ENCODE measurements at regions not wholly inside any gene's neighbourhood (a gene's known extent, or its start where the extent isn't known, plus 50 kb on each side); places are given as distances from the start of the nearest gene placed in this dataset.

DNA sequence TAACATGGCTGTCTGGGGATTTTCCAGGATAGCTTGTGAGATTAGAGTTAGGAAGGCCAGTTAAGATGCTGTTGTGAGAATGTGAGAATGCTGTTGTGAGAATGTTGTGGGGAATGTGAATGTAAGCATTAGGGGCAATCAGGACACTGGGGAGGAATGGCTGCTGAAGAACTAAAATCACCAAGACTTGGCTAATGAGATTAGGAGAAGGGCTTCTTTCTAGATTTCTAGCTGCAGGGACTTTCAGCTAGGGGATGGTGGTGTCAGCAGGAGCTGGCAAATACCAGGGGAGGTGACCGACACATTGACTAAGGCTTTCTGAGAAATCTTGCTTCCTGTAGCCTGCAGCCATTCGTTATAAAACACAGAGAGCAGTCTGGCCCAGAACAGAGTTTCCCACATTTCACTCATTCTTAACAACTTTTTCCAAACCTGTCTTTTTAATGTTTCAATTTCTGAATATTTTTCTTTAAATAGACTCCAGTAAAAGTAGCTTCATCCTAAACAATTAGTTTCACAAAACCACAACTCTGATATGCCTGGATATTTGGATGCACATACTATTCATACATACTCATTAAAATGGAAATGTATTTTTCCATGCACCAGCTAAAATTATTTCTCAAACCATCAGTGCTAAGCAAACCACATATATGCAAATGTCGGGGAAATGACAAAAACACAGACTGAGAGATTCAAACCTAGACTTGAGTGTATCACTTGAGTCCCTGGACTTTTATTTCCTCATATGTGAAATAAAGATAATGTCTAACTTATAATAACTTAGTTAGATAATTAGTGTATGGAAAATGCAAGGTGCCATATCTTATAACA, 89.3 kb upstream of the TNC start:
- ChIA-PET CTCF (interaction anchor here (0.8 kb wide), 1 partner anchor 553 kb away, joined by 3 read pairs; no protein-coding TSS in a partner anchor), POLR2A (no interaction called here)
- DNase-seq (ENCODE audit: extremely low spot score): no peak
- TF ChIP-seq NFRKB (IDR thresholded peaks at IDR 0.05) (no peak), FOXA1 (IDR thresholded peaks at IDR 0.05) (no peak), FOXM1 (IDR thresholded peaks at IDR 0.05; ENCODE audit: borderline replicate concordance) (no peak), ZNF384 (IDR thresholded peaks at IDR 0.05) (no peak), ELF4 (IDR thresholded peaks at IDR 0.05) (no peak), SP1 (IDR thresholded peaks at IDR 0.05) (no peak), SUZ12 (IDR thresholded peaks at IDR 0.05) (no peak), BHLHE40 (IDR thresholded peaks at IDR 0.05; ENCODE audit: borderline replicate concordance) (no peak), L3MBTL2 (conservative IDR thresholded peaks at IDR 0.05) (no peak), TARDBP (IDR thresholded peaks at IDR 0.05) (no peak), HDGF (IDR thresholded peaks at IDR 0.05; ENCODE audit: borderline replicate concordance) (no peak), ARNT (IDR thresholded peaks at IDR 0.05) (no peak), FOXK2 (IDR thresholded peaks at IDR 0.05) (no peak)
- TF ChIP-seq, protein P1, sequence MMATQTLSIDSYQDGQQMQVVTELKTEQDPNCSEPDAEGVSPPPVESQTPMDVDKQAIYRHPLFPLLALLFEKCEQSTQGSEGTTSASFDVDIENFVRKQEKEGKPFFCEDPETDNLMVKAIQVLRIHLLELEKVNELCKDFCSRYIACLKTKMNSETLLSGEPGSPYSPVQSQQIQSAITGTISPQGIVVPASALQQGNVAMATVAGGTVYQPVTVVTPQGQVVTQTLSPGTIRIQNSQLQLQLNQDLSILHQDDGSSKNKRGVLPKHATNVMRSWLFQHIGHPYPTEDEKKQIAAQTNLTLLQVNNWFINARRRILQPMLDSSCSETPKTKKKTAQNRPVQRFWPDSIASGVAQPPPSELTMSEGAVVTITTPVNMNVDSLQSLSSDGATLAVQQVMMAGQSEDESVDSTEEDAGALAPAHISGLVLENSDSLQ (IDR thresholded peaks at IDR 0.05): no peak

DNA sequence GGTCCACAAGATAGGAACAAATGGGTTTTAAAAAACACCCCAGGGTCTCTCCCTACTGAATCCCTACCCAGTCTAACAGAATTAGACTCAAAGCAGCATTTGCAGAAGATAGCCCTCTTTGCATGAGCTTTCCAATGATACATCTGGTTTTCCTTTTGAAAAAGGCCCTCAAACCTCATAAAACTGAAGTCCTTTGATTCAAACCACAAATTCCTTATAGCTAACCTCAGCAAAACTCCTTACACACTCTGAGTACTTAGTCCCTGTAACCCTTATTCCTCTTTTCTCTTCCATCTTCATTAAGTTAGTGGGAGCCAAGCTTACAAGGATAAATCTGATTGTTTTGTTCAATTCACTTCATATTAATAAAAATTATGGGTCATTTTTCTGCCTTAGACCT, 90.5 kb upstream of the TNC start:
- no peak for DNase-seq (ENCODE audit: extremely low spot score)
- ChIA-PET CTCF (no interaction called here), POLR2A (no interaction called here)
- TF ChIP-seq HDGF (IDR thresholded peaks at IDR 0.05; ENCODE audit: borderline replicate concordance): no peak
- TF ChIP-seq FOXA1 (IDR thresholded peaks at IDR 0.05): no peak
- TF ChIP-seq NFRKB (IDR thresholded peaks at IDR 0.05): no peak
- no peak for TF ChIP-seq ELF4 (IDR thresholded peaks at IDR 0.05)
- no peak for TF ChIP-seq LEF1 (IDR thresholded peaks at IDR 0.05; ENCODE audit: borderline replicate concordance)
- no peak for TF ChIP-seq CTBP1 (IDR thresholded peaks at IDR 0.05; ENCODE audit: borderline replicate concordance)
- TF ChIP-seq, protein P1 (IDR thresholded peaks at IDR 0.05): no peak
- no peak for TF ChIP-seq L3MBTL2 (conservative IDR thresholded peaks at IDR 0.05)
- TF ChIP-seq SP1 (IDR thresholded peaks at IDR 0.05): no peak
- no peak for TF ChIP-seq FOXM1 (IDR thresholded peaks at IDR 0.05; ENCODE audit: borderline replicate concordance)
- TF ChIP-seq BHLHE40 (IDR thresholded peaks at IDR 0.05; ENCODE audit: borderline replicate concordance): no peak
- TF ChIP-seq TARDBP (IDR thresholded peaks at IDR 0.05): no peak
- no peak for TF ChIP-seq ARNT (IDR thresholded peaks at IDR 0.05)
- no peak for TF ChIP-seq ZNF384 (IDR thresholded peaks at IDR 0.05)
- no peak for TF ChIP-seq FOXK2 (IDR thresholded peaks at IDR 0.05)
- TF ChIP-seq SUZ12 (IDR thresholded peaks at IDR 0.05): no peak

DNA sequence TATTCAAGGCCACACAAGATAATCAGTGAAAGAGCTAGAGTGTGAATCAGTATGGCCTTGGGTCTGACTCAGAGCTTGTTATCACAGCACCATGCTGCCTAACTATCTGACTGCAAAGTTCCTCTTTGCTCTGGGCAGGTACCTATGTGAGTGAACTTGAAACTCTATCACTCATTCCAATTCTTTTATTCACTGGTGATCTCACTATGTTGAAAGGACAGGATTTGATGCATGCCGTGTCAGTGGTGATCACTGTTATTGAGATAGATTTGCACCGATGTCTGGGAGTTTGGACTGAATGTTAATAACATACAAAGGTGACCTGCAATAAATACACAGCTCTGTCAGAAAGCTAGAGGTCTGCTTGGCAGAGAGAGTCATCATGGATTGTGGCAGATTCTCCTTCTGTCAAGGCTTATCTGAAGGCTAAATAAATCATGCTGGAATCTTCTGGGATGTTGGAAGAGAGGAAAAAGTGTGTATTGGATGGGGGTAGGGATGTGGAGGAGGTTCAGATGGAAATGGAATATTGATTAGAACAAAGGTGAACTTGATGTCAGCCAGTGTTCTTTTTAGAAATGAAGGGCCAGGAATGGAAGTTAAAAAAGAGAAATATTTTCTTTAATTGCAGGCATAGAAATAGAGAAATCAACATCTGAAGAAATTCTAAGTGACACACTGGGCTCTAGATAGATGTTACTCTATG, 91.8 kb upstream of the TNC start:
- TF ChIP-seq CTBP1 (IDR thresholded peaks at IDR 0.05; ENCODE audit: borderline replicate concordance): no peak
- no peak for TF ChIP-seq ARNT (IDR thresholded peaks at IDR 0.05)
- no peak for TF ChIP-seq SP1 (IDR thresholded peaks at IDR 0.05)
- no peak for TF ChIP-seq ELF4 (IDR thresholded peaks at IDR 0.05)
- TF ChIP-seq NFRKB (IDR thresholded peaks at IDR 0.05): no peak
- no peak for TF ChIP-seq FOXA1 (IDR thresholded peaks at IDR 0.05)
- no peak for TF ChIP-seq FOXK2 (IDR thresholded peaks at IDR 0.05)
- no peak for TF ChIP-seq L3MBTL2 (conservative IDR thresholded peaks at IDR 0.05)
- TF ChIP-seq, protein P1 (IDR thresholded peaks at IDR 0.05): no peak
- TF ChIP-seq HDGF (IDR thresholded peaks at IDR 0.05; ENCODE audit: borderline replicate concordance): no peak
- TF ChIP-seq SUZ12 (IDR thresholded peaks at IDR 0.05): no peak
- no peak for TF ChIP-seq LEF1 (IDR thresholded peaks at IDR 0.05; ENCODE audit: borderline replicate concordance)
- no peak for TF ChIP-seq BHLHE40 (IDR thresholded peaks at IDR 0.05; ENCODE audit: borderline replicate concordance)
- TF ChIP-seq TARDBP (IDR thresholded peaks at IDR 0.05): no peak
- CTCF ChIA-PET: no interaction called here
- POLR2A ChIA-PET: no interaction called here
- DNase-seq (ENCODE audit: extremely low spot score): no peak

DNA sequence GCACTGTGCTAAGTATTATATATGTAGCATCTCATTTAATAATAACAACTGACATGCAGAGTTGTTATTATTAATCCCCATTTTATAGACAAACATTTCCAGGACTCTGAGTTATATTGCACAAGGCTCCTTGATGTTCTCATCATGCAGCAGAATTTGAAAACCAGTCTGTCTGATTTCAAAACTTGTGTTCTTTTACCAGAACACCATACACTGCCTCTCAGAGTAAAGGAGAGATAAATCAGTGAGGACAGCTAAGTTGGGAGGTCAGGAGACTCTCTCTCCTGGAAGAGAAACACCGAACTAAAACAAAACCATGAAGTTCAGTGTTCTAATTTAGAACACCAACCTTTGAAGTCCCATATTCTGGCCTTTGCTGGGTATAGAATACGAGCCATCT, 92.7 kb upstream of the TNC start:
- TF ChIP-seq FOXM1 (IDR thresholded peaks at IDR 0.05; ENCODE audit: borderline replicate concordance): no peak
- TF ChIP-seq NFRKB (IDR thresholded peaks at IDR 0.05): no peak
- TF ChIP-seq ARNT (IDR thresholded peaks at IDR 0.05): no peak
- no peak for TF ChIP-seq BHLHE40 (IDR thresholded peaks at IDR 0.05; ENCODE audit: borderline replicate concordance)
- no peak for DNase-seq (ENCODE audit: extremely low spot score)
- POLR2A ChIA-PET: no interaction called here
- CTCF ChIA-PET: no interaction called here

DNA sequence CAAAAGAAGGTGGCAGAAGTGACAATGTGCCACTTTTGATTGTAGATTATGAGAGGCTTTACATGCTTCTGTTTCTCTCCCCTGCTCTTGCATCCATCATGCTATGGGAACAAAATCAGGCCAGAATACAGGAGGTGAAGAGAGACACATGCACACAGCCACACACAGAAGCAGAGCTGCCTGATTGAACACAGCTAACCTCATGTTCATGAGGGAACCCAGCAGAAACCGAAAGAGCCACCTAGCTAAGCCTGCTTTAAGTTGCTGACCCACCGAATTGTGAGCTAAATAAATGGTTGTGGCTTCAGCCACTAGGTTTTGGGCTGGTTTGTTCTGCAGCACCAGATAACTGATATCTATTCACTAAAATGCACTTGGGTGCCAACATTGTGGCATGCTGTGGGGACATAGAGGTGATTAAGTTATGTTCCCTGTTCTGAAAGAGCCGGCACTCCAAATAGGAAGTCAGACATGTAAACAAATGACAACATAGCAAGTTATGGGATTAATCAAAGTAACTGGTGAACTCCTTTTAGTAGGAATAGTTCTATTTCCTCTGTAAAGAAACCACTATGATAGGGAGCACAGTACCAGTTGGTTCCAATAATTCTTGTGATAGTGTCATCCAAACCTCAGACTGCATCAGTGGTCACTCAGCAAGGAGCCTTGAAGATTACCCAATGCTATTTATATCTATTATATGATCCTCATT, 93.6 kb upstream of the TNC start:
- CTCF ChIA-PET: no interaction called here
- no peak for TF ChIP-seq HDGF (IDR thresholded peaks at IDR 0.05; ENCODE audit: borderline replicate concordance)
- no peak for TF ChIP-seq CTBP1 (IDR thresholded peaks at IDR 0.05; ENCODE audit: borderline replicate concordance)
- no peak for TF ChIP-seq TARDBP (IDR thresholded peaks at IDR 0.05)
- TF ChIP-seq BHLHE40 (IDR thresholded peaks at IDR 0.05; ENCODE audit: borderline replicate concordance): no peak
- TF ChIP-seq ZNF384 (IDR thresholded peaks at IDR 0.05): no peak
- TF ChIP-seq FOXA1 (IDR thresholded peaks at IDR 0.05): no peak
- no peak for TF ChIP-seq ARNT (IDR thresholded peaks at IDR 0.05)
- TF ChIP-seq, protein P1 (IDR thresholded peaks at IDR 0.05): no peak
- no peak for TF ChIP-seq LEF1 (IDR thresholded peaks at IDR 0.05; ENCODE audit: borderline replicate concordance)
- TF ChIP-seq SP1 (IDR thresholded peaks at IDR 0.05): no peak
- no peak for TF ChIP-seq SUZ12 (IDR thresholded peaks at IDR 0.05)
- TF ChIP-seq FOXK2 (IDR thresholded peaks at IDR 0.05): no peak
- TF ChIP-seq ELF4 (IDR thresholded peaks at IDR 0.05): no peak
- TF ChIP-seq FOXM1 (IDR thresholded peaks at IDR 0.05; ENCODE audit: borderline replicate concordance): no peak
- TF ChIP-seq L3MBTL2 (conservative IDR thresholded peaks at IDR 0.05): no peak
- TF ChIP-seq NFRKB (IDR thresholded peaks at IDR 0.05): no peak
- no peak for DNase-seq (ENCODE audit: extremely low spot score)
- POLR2A ChIA-PET: no interaction called here

Measured in HEK293T (cell line).